HG03139 (cell line): ENCODE measurements at regions not wholly inside any gene's neighbourhood (a gene's known extent, or its start where the extent isn't known, plus 50 kb on each side); places are given as distances from the start of the nearest gene placed in this dataset.
"Not testable (repeated sequence)": the region's sequence is repeated elsewhere in the genome, so short reads cannot be mapped to it uniquely, and the experiment has no call there.

Experiments used
- ATAC-seq: cut with Tn5 transposase; IDR thresholded peaks from one replicate; pipeline ENCODE4 v1.9.1; 2021; ENCODE audit not compliant: unreplicated experiment

- no peak for ATAC-seq
Measured at GRCh38 chr6:14545496-14545895, 427.9 kb downstream of the CD83 start.

GRCh38 chr6:14546036-14546435 lies 428.5 kb downstream of the CD83 start:
- no peak for ATAC-seq

- no peak for ATAC-seq
Measured at GRCh38 chr6:14547284-14547998, 429.9 kb downstream of the CD83 start.

GRCh38 chr6:14549304-14549770 lies 431.8 kb downstream of the CD83 start:
- no peak for ATAC-seq

GRCh38 chr6:14549871-14550270 lies 432.3 kb downstream of the CD83 start:
- no peak for ATAC-seq

- ATAC-seq: no peak
Measured at GRCh38 chr6:14550410-14550809, 432.8 kb downstream of the CD83 start.

GRCh38 chr6:14550822-14551221 lies 433.2 kb downstream of the CD83 start:
- no peak for ATAC-seq

- ATAC-seq: not testable (repeated sequence)
Measured at GRCh38 chr6:14551601-14552000, 434.0 kb downstream of the CD83 start.

- no peak for ATAC-seq
Measured at GRCh38 chr6:14552891-14553290, 435.3 kb downstream of the CD83 start.

GRCh38 chr6:14553515-14553914 lies 435.9 kb downstream of the CD83 start:
- no peak for ATAC-seq

GRCh38 chr6:14555804-14556203 lies 438.2 kb downstream of the CD83 start:
- ATAC-seq: no peak

GRCh38 chr6:14559746-14560536 lies 442.4 kb downstream of the CD83 start:
- ATAC-seq: no peak

- not testable (repeated sequence) for ATAC-seq
Measured at GRCh38 chr6:14561563-14561962, 444.0 kb downstream of the CD83 start.

GRCh38 chr6:14567842-14568241 lies 450.3 kb downstream of the CD83 start:
- no peak for ATAC-seq

GRCh38 chr6:14569394-14569793 lies 451.8 kb downstream of the CD83 start:
- no peak for ATAC-seq

GRCh38 chr6:14569874-14570273 lies 452.3 kb downstream of the CD83 start:
- ATAC-seq: not testable (repeated sequence)

- ATAC-seq: no peak
Measured at GRCh38 chr6:14571001-14571400, 453.4 kb downstream of the CD83 start.

GRCh38 chr6:14571746-14572145 lies 454.2 kb downstream of the CD83 start:
- no peak for ATAC-seq

- ATAC-seq: no peak
Measured at GRCh38 chr6:14573267-14573666, 455.7 kb downstream of the CD83 start.

GRCh38 chr6:14573703-14574290 lies 456.2 kb downstream of the CD83 start:
- ATAC-seq: no peak

- no peak for ATAC-seq
Measured at GRCh38 chr6:14575961-14576360, 458.4 kb downstream of the CD83 start.

- ATAC-seq: no peak
Measured at GRCh38 chr6:14578994-14579393, 461.4 kb downstream of the CD83 start.
